ENCODE measurements at regions not wholly inside any gene's neighbourhood (a gene's known extent, or its start where the extent isn't known, plus 50 kb on each side); places are given as distances from the start of the nearest gene placed in this dataset.
A peak's percentile ranks its signal among the peaks of the same experiment; 100 is the strongest.

DNA sequence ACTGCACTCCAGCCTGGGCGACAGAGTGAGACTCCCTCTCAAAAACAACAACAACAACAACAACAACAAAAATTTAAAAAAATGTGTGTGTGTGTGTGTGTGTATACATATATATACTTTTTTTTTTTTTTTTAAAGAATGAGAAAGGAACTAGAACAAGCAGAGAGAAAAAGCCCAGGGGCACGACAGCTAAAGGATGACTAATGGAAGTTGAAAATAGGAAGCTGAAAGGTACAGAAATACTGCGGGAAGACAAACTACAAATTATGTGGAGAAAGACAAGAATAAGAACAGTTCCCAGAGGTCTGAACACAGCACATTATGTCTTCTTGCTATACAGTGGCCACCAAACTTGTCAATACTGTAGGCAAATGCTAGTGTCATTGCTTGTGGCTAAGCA is 141.9 kb upstream of the PRSS1 start:
- DNase-seq (ENCODE audit: low spot score), result no peak

GRCh38 chr7:142606081-142606480 is 143.2 kb upstream of the PRSS1 start:
- DNase-seq (ENCODE audit: low spot score), result no peak
- TF ChIP-seq, protein P1, sequence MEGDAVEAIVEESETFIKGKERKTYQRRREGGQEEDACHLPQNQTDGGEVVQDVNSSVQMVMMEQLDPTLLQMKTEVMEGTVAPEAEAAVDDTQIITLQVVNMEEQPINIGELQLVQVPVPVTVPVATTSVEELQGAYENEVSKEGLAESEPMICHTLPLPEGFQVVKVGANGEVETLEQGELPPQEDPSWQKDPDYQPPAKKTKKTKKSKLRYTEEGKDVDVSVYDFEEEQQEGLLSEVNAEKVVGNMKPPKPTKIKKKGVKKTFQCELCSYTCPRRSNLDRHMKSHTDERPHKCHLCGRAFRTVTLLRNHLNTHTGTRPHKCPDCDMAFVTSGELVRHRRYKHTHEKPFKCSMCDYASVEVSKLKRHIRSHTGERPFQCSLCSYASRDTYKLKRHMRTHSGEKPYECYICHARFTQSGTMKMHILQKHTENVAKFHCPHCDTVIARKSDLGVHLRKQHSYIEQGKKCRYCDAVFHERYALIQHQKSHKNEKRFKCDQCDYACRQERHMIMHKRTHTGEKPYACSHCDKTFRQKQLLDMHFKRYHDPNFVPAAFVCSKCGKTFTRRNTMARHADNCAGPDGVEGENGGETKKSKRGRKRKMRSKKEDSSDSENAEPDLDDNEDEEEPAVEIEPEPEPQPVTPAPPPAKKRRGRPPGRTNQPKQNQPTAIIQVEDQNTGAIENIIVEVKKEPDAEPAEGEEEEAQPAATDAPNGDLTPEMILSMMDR (IDR thresholded peaks at IDR 0.05), result no peak
- Histone ChIP-seq H3K27ac (no peak overlapping the region), H3K4me3 (no peak overlapping the region), H3K4me1 (no peaks in the 10 kb centered on the region), H3K27me3 (no peaks in the 10 kb centered on the region), H3K9me3 (no peaks in the 10 kb centered on the region), H3K36me3 (no peaks in the 10 kb centered on the region)

More for the DNA sequence above, 141.9 kb upstream of the PRSS1 start:
- Histone ChIP-seq H3K27me3 (no peaks in the 10 kb centered on the region), H3K36me3 (no peaks in the 10 kb centered on the region), H3K4me1 (no peaks in the 10 kb centered on the region), H3K9me3 (no peaks in the 10 kb centered on the region), H3K4me3 (no peak overlapping the region), H3K27ac (no peak overlapping the region)
- TF ChIP-seq, protein P1 (IDR thresholded peaks at IDR 0.05), result no peak

DNA sequence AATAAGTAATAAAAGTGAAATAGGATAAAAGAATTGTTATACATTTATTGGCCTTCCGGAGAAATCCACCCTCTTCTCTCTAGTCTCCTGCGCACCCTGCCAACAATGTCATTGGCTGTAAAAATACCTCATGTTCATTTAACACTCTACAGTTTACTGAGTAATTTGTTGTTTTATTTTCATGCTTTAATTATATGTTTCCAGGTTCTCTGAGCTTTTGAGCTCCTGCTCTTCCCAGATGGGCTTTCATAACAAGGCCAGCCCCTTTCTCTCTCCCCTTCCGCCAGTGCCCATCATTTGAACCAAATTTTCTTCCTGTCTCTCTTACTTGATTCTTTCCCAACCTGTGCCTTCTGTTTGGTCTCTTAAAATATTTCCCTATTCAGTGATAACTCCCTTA is 144.6 kb upstream of the PRSS1 start:
- H3K4me1 ChIP-seq, result no peaks in the 10 kb centered on the region
- no peak for DNase-seq (ENCODE audit: low spot score)
- TF ChIP-seq, protein P1 (IDR thresholded peaks at IDR 0.05), result no peak
- no peak overlapping the region for H3K27ac ChIP-seq
- H3K4me3 ChIP-seq, result no peak overlapping the region
- H3K9me3 ChIP-seq, result no peaks in the 10 kb centered on the region
- H3K36me3 ChIP-seq, result no peaks in the 10 kb centered on the region
- no peaks in the 10 kb centered on the region for H3K27me3 ChIP-seq

DNA sequence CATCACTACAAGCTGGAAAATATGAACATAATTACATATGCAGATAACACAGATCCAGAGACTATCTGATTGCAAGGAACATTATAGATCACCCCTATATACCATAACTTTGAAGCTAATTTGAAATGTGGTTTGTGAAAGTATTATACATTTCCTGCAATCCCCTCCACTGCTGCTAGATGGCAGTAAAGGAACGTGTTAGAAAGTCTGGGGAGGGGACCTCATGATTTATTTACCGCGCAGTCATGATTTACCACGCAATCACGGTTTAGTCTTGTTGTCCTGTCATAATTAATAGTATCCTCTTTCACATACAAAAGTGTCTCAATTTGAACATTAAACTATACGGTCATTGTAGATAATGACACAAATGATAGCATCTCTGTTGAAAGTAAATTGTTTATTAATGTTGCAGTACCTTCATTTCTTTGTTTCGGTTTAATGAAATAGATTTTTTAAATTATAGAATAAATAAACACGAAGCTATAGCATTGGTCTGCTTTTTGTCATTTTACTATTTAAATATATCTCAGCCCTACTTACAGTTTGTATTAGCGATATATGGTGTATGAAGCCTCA is 145.3 kb upstream of the PRSS1 start:
- Histone ChIP-seq H3K36me3 (no peaks in the 10 kb centered on the region), H3K4me1 (no peaks in the 10 kb centered on the region), H3K9me3 (no peaks in the 10 kb centered on the region), H3K27ac (no peak overlapping the region), H3K27me3 (no peaks in the 10 kb centered on the region), H3K4me3 (no peak overlapping the region)
- TF ChIP-seq, protein P1 (IDR thresholded peaks at IDR 0.05), result peak; percentile 72 to 85
- no peak for DNase-seq (ENCODE audit: low spot score)

GRCh38 chr7:142602756-142603155 is 146.5 kb upstream of the PRSS1 start:
- H3K27me3 ChIP-seq, result no peaks in the 10 kb centered on the region
- no peaks in the 10 kb centered on the region for H3K36me3 ChIP-seq
- H3K9me3 ChIP-seq, result no peaks in the 10 kb centered on the region
- TF ChIP-seq, protein P1 (IDR thresholded peaks at IDR 0.05), result no peak
- H3K4me3 ChIP-seq, result no peak overlapping the region
- no peak for DNase-seq (ENCODE audit: low spot score)
- H3K27ac ChIP-seq, result no peak overlapping the region
- H3K4me1 ChIP-seq, result no peaks in the 10 kb centered on the region

- no peak overlapping the region for H3K4me3 ChIP-seq
- H3K27me3 ChIP-seq, result no peaks in the 10 kb centered on the region
- H3K27ac ChIP-seq, result no peak overlapping the region
- H3K9me3 ChIP-seq, result no peaks in the 10 kb centered on the region
- H3K4me1 ChIP-seq, result no peaks in the 10 kb centered on the region
- DNase-seq (ENCODE audit: low spot score), result no peak
- no peaks in the 10 kb centered on the region for H3K36me3 ChIP-seq
- TF ChIP-seq, protein P1 (IDR thresholded peaks at IDR 0.05), result no peak
Measured at GRCh38 chr7:142602183-142602582, 147.1 kb upstream of the PRSS1 start.

All from right atrium auricular region (tissue), 2 donors.